ENCODE measurements at regions not wholly inside any gene's neighbourhood (a gene's known extent, or its start where the extent isn't known, plus 50 kb on each side); places are given as distances from the start of the nearest gene placed in this dataset.

- TF ChIP-seq CTCF (IDR thresholded peaks at IDR 0.05) (no peak), POLR2A (IDR thresholded peaks at IDR 0.05) (no peak)
These were observed 1078.5 kb upstream of the ZEB2 start for GRCh38 chr2:145598434-145598833.
